OCI-LY1 (cell line): ENCODE measurements at regions not wholly inside any gene's neighbourhood (a gene's known extent, or its start where the extent isn't known, plus 50 kb on each side); places are given as distances from the start of the nearest gene placed in this dataset.

Experiments
- EZH2 ChIP-seq: fragments of 200-600 bp; sonication (generic), shearing (Covaris generic); IDR thresholded peaks from 2 replicates; pipeline ENCODE4 v1.8.0; 2017; ENCODE audit warnings: borderline replicate concordance, mixed run types, mild to moderate bottlenecking, antibody characterized with exemption, low read length, moderate library complexity, mixed read lengths
- TF ChIP-seq, protein P1 (sequence below): fragments of 200-600 bp; sonication (generic), shearing (Covaris generic); IDR thresholded peaks from 2 replicates; pipeline ENCODE4 v1.5.1; 2017; ENCODE audit warnings: mild to moderate bottlenecking, antibody characterized with exemption, low read length, moderate library complexity, mixed read lengths

DNA sequence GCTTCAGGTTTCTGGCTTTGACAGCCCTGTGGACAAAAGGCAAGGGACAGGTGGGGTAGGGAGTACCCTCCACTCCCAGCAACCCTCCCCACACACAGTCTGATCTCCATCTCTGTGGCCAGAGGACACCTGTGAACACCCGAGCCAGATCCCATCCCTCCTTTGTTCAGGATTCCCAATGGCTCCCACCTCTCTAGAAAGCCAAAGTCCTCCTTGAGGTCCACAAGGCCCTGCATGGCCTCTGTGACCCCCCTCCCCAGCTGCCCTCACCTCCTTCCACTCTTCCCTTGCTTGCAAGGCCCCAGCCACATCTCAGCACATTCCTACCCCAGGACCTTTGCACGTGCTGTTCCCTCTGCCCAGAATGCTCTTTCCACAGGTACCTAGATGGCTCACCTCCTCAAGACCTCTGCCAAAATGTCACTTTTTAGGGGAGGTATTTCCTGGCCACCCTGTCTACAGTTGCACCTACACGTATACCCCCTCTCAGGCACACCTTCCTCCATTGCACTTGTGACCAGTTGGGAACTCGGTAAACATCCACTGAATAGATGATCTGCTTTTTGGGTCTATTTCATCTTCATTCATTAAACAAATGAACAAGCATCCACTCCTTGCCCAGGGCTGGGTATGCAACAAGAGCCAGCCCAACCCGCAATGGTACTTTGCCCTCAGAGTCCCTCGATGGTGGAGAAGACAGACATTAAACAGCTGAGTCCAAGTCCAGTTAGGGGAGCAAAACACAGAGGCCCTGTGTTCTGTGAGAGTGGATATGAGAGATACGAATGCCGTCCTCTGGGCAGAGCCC lies 107.0 kb downstream of the CRLF3 start:
- TF ChIP-seq EZH2, result no peak
- TF ChIP-seq, protein P1, sequence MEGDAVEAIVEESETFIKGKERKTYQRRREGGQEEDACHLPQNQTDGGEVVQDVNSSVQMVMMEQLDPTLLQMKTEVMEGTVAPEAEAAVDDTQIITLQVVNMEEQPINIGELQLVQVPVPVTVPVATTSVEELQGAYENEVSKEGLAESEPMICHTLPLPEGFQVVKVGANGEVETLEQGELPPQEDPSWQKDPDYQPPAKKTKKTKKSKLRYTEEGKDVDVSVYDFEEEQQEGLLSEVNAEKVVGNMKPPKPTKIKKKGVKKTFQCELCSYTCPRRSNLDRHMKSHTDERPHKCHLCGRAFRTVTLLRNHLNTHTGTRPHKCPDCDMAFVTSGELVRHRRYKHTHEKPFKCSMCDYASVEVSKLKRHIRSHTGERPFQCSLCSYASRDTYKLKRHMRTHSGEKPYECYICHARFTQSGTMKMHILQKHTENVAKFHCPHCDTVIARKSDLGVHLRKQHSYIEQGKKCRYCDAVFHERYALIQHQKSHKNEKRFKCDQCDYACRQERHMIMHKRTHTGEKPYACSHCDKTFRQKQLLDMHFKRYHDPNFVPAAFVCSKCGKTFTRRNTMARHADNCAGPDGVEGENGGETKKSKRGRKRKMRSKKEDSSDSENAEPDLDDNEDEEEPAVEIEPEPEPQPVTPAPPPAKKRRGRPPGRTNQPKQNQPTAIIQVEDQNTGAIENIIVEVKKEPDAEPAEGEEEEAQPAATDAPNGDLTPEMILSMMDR, result no peak; the same call in 1 of the 2 replicates
